ENCODE measurements at regions not wholly inside any gene's neighbourhood (a gene's known extent, or its start where the extent isn't known, plus 50 kb on each side); places are given as distances from the start of the nearest gene placed in this dataset.

DNA sequence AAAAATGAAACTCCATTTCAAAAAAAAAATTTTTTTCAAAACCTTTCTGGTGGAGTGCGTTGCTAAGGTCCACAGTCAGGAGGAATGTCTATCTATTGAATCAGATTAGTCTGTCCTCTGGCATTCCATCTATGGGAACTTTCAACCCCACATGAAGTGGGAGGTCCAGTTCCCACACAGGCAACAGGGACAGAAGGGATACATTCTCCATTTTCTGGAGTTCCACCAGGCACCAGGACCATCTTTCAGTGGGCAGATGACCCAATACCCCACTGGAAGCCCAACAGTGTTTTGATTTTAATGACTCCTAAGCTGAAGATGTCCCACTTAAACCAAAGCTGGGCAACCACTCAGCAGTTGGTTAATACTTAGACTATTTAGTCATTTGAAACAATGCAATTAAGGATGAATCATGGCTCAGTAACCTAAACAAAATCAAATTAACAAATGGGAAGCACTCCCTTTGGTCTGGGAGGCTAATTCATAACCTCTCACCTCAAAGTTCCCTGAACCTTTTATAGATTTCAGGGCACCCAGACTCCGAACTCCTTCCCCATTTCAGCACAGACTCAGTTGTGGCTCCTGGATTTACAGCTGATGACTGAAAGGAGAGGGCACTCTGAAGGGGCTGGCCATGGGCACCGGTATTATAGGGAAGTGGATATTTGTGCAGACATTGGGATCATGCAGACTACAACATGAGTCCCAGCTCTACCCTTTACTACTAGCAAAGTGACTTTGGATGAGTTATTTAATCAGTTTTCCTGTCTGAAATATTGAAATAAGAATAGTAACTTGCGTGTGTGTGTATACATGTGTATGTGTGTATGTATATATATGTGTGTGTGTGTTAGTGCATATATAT, 264.3 kb upstream of the LRTM1 start:
- no peak for FAIRE-seq
- TF ChIP-seq POLR2AphosphoS5 (IDR thresholded peaks at IDR 0.05; ENCODE audit: low read depth, low read length) (no peak), POLR2A (IDR thresholded peaks at IDR 0.05; ENCODE audit: low read depth, low read length) (no peak), TAF1 (IDR thresholded peaks at IDR 0.05; ENCODE audit: borderline replicate concordance, low read depth, low read length) (no peak)
- no peak for DNase-seq (ENCODE audit: insufficient read length)

DNA sequence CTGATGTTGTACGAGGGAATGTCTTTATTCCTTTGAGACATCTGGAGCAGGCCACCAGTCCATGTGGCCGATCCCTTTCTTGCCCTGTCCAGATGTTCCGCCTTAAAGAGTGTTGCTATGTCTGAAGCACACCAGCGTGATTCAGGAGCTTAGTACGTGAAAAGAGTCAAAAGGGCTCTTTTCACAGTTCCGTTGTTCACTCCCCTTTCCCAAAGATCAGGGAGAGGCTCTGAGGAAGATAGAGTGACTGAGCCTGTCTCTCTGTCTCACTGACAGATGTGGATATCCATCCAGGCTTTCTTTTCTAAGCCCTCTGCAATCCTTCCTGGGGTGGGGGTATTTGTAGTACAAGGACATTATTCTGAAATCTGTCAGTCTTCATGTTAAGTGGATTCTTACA, 262.5 kb upstream of the LRTM1 start:
- no peak for FAIRE-seq
- no peak for TF ChIP-seq TAF1 (IDR thresholded peaks at IDR 0.05; ENCODE audit: borderline replicate concordance, low read depth, low read length)
- no peak for TF ChIP-seq POLR2AphosphoS5 (IDR thresholded peaks at IDR 0.05; ENCODE audit: low read depth, low read length)
- TF ChIP-seq POLR2A (IDR thresholded peaks at IDR 0.05; ENCODE audit: low read depth, low read length): no peak
- no peak for DNase-seq (ENCODE audit: insufficient read length)

DNA sequence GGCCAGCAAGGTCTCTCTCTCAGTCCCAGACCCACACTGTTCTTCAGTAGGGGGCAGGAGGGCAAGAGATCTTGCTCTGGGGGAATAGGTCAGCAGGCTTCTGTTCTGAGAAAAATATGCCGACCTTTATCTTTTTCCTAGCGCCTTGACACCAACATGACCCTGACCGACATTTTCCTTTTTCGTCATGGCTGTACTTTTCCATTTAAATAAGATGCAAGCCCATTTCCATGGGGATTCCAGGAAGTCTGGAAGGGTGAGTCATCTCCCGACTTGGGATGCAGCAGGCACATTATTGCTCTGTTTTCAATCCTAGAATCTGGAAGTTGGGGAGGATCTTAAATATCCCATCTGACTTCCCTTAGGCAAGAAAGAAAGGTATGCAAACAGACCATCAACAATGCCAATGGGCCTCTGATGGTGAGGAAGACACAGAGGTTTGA, 261.5 kb upstream of the LRTM1 start:
- no peak for DNase-seq (ENCODE audit: insufficient read length)
- FAIRE-seq: no peak
- no peak for TF ChIP-seq POLR2A (IDR thresholded peaks at IDR 0.05; ENCODE audit: low read depth, low read length)

DNA sequence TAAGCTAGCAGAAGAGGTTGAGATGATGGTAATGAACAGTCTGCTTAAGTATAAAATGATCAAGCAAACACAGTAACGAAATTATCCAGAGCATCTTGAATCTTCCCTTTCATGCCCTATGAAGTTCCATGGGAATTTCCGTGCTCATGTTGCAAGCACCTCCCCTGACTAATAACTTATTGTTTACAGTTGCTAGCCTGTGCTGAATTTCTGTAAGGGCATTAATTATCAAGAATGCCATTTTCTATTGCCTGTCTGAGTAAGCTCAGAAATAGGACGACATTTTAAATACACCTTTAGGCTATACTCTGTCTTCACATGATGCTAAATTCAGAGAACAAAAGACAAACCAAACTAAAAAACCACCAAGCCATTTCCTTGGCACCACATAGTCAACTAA, 257.5 kb upstream of the LRTM1 start:
- no peak for DNase-seq (ENCODE audit: insufficient read length)
- FAIRE-seq: no peak
- TF ChIP-seq POLR2AphosphoS5 (IDR thresholded peaks at IDR 0.05; ENCODE audit: low read depth, low read length) (no peak), TAF1 (IDR thresholded peaks at IDR 0.05; ENCODE audit: borderline replicate concordance, low read depth, low read length) (no peak)

DNA sequence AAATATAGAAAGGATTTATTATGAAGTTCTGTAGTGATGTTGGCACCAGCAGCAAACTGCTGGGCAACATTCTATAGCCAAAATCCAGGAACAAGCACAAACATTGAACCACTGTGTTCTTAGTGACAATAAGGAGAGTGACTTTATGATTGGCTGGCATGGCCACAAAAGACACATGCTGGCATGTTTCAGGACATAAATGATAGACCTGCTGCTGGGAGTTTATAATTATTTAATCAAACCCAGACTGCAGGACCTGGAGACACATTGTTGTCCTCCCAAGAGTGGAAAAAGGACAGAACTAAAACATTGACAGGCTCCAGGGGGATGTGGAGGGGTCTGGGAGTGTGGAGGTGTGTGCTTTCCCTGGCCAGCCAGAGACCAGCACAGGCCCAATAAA, 255.3 kb upstream of the LRTM1 start:
- DNase-seq (ENCODE audit: insufficient read length) (no peak), FAIRE-seq (no peak)
- TF ChIP-seq POLR2AphosphoS5 (IDR thresholded peaks at IDR 0.05; ENCODE audit: low read depth, low read length) (no peak), TAF1 (IDR thresholded peaks at IDR 0.05; ENCODE audit: borderline replicate concordance, low read depth, low read length) (no peak), POLR2A (IDR thresholded peaks at IDR 0.05; ENCODE audit: low read depth, low read length) (no peak)

DNA sequence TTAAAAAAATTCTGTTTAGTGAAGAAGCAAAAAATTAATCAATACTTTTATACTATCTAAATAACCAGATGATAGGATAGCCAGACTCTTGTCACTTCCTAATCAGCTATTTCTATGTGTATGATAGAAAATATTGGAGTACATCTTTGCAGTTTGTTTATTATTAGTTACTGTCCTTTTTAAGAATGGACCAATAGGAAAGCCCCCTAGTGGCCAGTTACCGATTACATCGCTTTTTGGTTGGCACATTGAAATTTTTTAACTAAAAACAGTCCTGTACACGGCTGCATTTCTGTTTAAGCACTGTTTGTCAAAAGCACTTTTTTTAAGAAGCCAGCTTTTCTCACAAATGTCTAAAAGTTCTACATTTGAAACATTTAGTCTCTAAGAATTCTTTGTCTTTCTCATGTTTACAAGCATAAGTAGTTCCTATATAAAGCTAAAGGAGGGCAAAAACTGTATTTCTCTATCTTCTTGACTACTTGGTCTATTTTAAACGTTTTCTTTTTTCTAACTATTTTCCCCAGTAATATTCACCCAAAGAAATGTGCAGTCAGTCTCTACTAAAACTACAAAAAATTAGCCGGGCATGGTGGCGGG, 253.2 kb upstream of the LRTM1 start:
- FAIRE-seq (no peak), DNase-seq (ENCODE audit: insufficient read length) (no peak)
- TF ChIP-seq POLR2A (IDR thresholded peaks at IDR 0.05; ENCODE audit: low read depth, low read length) (no peak), TAF1 (IDR thresholded peaks at IDR 0.05; ENCODE audit: borderline replicate concordance, low read depth, low read length) (no peak), POLR2AphosphoS5 (IDR thresholded peaks at IDR 0.05; ENCODE audit: low read depth, low read length) (no peak)

DNA sequence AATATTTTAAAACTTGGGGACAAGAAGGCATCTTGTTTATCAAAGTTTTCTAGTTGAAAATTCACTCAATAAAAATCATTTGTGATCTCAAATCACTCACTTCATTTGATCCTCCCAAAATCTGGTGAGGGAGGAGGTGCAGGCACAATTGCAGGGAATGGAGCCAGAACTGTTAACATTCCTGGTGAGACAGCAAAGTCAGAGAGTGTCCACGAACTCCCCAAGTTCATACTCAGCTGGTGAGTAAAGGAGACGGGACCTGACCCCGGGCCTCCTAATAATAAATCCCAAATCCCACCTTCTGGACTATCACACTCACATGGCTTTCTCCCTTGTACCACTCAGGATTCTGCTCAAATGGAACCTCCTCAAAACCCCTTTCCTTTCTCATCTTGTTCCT, 252.3 kb upstream of the LRTM1 start:
- DNase-seq (ENCODE audit: insufficient read length): no peak
- no peak for FAIRE-seq
- no peak for TF ChIP-seq POLR2AphosphoS5 (IDR thresholded peaks at IDR 0.05; ENCODE audit: low read depth, low read length)
- no peak for TF ChIP-seq TAF1 (IDR thresholded peaks at IDR 0.05; ENCODE audit: borderline replicate concordance, low read depth, low read length)
- no peak for TF ChIP-seq POLR2A (IDR thresholded peaks at IDR 0.05; ENCODE audit: low read depth, low read length)

DNA sequence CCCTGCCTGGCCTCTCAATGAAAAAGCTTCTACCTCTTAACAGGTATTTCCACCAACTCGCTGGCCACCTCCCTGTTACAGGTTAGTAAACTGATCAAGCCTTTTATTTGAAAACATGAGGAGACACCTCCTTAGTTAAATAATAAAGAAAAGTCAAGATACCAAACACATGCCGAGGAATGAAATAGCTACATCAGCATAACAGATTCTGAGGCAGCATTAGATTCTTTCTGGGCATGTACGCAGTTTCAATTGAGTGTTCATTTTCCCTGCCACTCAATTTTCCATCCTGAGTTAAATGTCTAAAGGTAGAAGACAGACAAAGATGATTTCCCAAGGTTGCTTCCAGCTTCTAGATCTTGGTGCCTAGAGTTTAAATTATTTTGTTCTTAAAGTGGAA, 250.5 kb upstream of the LRTM1 start:
- TF ChIP-seq POLR2A (IDR thresholded peaks at IDR 0.05; ENCODE audit: low read depth, low read length) (no peak), TAF1 (IDR thresholded peaks at IDR 0.05; ENCODE audit: borderline replicate concordance, low read depth, low read length) (no peak), POLR2AphosphoS5 (IDR thresholded peaks at IDR 0.05; ENCODE audit: low read depth, low read length) (no peak)

DNA sequence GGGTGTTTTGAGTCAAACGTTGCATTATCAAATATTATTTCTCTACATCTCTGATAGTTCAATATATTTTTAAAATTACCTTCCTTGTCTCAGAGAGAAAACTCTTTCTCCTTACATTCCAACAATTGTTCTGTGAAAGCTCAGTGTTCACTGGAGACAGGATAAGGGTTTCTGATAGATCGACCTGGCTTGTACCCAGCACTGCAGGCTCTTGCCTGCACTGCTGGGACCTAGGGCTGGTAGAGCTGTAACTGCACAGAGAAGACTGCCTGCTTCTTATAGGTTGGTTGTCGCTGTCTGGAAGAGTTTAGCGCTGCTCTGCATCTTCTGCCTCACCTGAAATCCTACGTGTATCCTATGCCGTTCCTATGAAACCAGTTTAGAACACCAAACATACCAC, 249.9 kb upstream of the LRTM1 start:
- no peak for TF ChIP-seq POLR2A (IDR thresholded peaks at IDR 0.05; ENCODE audit: low read depth, low read length)
- DNase-seq (ENCODE audit: insufficient read length) (no peak), FAIRE-seq (no peak)

More for the DNA sequence above, 250.5 kb upstream of the LRTM1 start:
- no peak for FAIRE-seq
- no peak for DNase-seq (ENCODE audit: insufficient read length)

DNA sequence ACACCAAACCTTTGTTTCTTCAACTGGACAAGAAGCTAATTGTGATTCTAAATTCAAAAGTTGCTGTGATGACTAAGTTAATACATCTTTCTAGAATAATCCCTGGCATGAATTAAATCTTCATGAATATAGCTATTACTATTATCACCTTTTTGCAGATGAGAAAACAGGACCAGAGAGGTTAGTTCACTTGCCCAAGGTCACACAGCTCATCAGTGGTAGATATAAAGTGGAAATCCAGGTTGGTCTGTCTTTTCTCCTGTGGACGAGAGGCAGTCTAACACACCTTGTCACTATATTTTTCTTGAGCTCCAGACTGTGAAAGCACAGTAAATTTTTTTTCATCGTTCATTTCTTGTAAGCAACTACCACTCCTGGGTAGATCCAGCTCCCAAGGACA, 247.6 kb upstream of the LRTM1 start:
- TF ChIP-seq TAF1 (IDR thresholded peaks at IDR 0.05; ENCODE audit: borderline replicate concordance, low read depth, low read length) (no peak), POLR2A (IDR thresholded peaks at IDR 0.05; ENCODE audit: low read depth, low read length) (no peak), POLR2AphosphoS5 (IDR thresholded peaks at IDR 0.05; ENCODE audit: low read depth, low read length) (no peak)
- DNase-seq (ENCODE audit: insufficient read length) (no peak), FAIRE-seq (no peak)

DNA sequence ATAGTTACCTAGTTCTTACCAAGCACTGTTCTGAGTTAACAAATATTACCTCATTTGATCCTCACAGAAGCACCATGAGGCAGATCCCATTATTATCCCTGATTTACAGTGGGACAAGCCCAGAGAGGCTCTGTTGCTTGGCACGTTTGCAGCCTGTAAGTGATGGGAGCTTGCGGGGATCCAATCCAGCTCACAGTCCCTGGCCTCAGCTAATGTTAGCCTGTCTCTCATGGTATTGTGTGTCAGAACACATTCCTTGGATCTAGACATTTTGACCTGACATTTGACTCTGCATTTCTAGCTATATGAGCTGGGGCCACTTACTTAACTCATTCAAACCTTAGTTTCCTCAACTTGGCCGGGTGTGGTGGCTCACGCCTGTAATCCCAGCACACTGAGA, 246.9 kb upstream of the LRTM1 start:
- TF ChIP-seq POLR2A (IDR thresholded peaks at IDR 0.05; ENCODE audit: low read depth, low read length) (no peak), POLR2AphosphoS5 (IDR thresholded peaks at IDR 0.05; ENCODE audit: low read depth, low read length) (no peak), TAF1 (IDR thresholded peaks at IDR 0.05; ENCODE audit: borderline replicate concordance, low read depth, low read length) (no peak)
- FAIRE-seq: no peak

DNA sequence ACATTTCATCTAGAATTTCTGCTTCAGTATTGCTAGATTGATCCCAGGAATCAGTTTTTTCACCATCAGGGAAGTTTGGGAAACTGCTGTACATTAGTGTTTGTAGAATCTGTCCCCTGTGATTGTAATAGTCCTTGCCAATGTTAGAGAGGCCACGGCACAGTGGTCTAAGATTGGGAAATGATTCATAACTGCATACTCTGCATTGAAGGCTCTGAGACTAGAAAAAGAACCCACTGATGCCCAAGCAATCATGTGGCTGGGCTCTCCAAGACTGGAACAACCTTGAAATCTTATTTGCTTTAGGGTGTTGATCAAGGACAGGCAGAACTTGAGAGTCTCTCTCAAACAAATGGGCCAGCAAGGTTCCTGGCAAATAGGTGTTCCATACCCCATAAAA, 245.6 kb upstream of the LRTM1 start:
- FAIRE-seq (no peak), DNase-seq (ENCODE audit: insufficient read length) (no peak)
- TF ChIP-seq POLR2AphosphoS5 (IDR thresholded peaks at IDR 0.05; ENCODE audit: low read depth, low read length) (no peak), POLR2A (IDR thresholded peaks at IDR 0.05; ENCODE audit: low read depth, low read length) (no peak), TAF1 (IDR thresholded peaks at IDR 0.05; ENCODE audit: borderline replicate concordance, low read depth, low read length) (no peak)

More for the DNA sequence above, 246.9 kb upstream of the LRTM1 start:
- DNase-seq (ENCODE audit: insufficient read length): no peak
